SK-N-SH treated with all-trans-retinoic acid at 6 μM for 48 hours (cell line): ENCODE measurements at regions not wholly inside any gene's neighbourhood (a gene's known extent, or its start where the extent isn't known, plus 50 kb on each side); places are given as distances from the start of the nearest gene placed in this dataset.

Experiments used
- ATAC-seq: fragments of 200-7000 bp; cut with Tn5 transposase; 3 replicates; pipeline ENCODE4 v1.9.1; 2020; ENCODE audit warnings: mild to moderate bottlenecking, moderate library complexity
- ARNTL ChIP-seq: fragments of 450-650 bp; formaldehyde crosslinking; IDR thresholded peaks from 2 replicates; pipeline ENCODE4 v1.5.0; 2020; ENCODE audit warnings: low read depth, mild to moderate bottlenecking, moderate library complexity, borderline replicate concordance
- BACH2 ChIP-seq: fragments of 250-450 bp; sonication (Bioruptor Pico); IDR thresholded peaks from 2 replicates; pipeline ENCODE4 v1.9.0; 2021; ENCODE audit warnings: mild to moderate bottlenecking, borderline replicate concordance
- CREB5 ChIP-seq: fragments of 250-450 bp; sonication (Bioruptor Pico); IDR thresholded peaks from 2 replicates; pipeline ENCODE4 v1.5.1; 2020; ENCODE audit warnings: low read depth, mild to moderate bottlenecking, moderate library complexity
- CSDC2 ChIP-seq: fragments of 250-450 bp; sonication (Bioruptor Pico); IDR thresholded peaks from 2 replicates; pipeline ENCODE4 v1.5.0; 2020; ENCODE audit warnings: mild to moderate bottlenecking, moderate library complexity
- CSRNP3 ChIP-seq: fragments of 250-450 bp; sonication (Bioruptor Pico); IDR thresholded peaks from 2 replicates; pipeline ENCODE4 v1.5.1; 2021; ENCODE audit warnings: mild to moderate bottlenecking, moderate library complexity
- ESRRG ChIP-seq: fragments of 250-450 bp; sonication (Bioruptor Pico); IDR thresholded peaks from 2 replicates; pipeline ENCODE4 v1.6.1; 2021; ENCODE audit warnings: mild to moderate bottlenecking
- GLIS3 ChIP-seq: fragments of 250-450 bp; sonication (Bioruptor Pico); IDR thresholded peaks from 2 replicates; pipeline ENCODE4 v1.5.0; 2020; ENCODE audit warnings: mild to moderate bottlenecking, moderate library complexity
- ISL1 ChIP-seq: fragments of 250-450 bp; sonication (Bioruptor Pico); IDR thresholded peaks from 2 replicates; pipeline ENCODE4 v2.1.2; 2022; ENCODE audit warnings: mild to moderate bottlenecking, moderate library complexity
- OSR1 ChIP-seq: fragments of 250-450 bp; sonication (Bioruptor Pico); IDR thresholded peaks from 2 replicates; pipeline ENCODE4 v1.8.0; 2022; ENCODE audit warnings: moderate library complexity, mild to moderate bottlenecking, inconsistent platforms
- POU6F1 ChIP-seq: fragments of 250-450 bp; sonication (Bioruptor Pico); IDR thresholded peaks from 2 replicates; pipeline ENCODE4 v1.8.0; 2021; ENCODE audit warnings: low read depth, mild to moderate bottlenecking, moderate library complexity, borderline replicate concordance
- PPARA ChIP-seq: fragments of 250-450 bp; sonication (Bioruptor Pico); IDR thresholded peaks from 2 replicates; pipeline ENCODE4 v1.5.0; 2020; ENCODE audit warnings: mild to moderate bottlenecking, borderline replicate concordance
- RARB ChIP-seq: fragments of 250-450 bp; sonication (Bioruptor Pico); IDR thresholded peaks from 2 replicates; pipeline ENCODE4 v1.8.0; 2021; ENCODE audit warnings: mild to moderate bottlenecking, moderate library complexity
- TCF4 ChIP-seq: fragments of 250-450 bp; sonication (Bioruptor Pico); IDR thresholded peaks from 2 replicates; pipeline ENCODE4 v1.8.0; 2021; ENCODE audit warnings: mild to moderate bottlenecking, moderate library complexity, borderline replicate concordance
- TSHZ2 ChIP-seq: fragments of 250-450 bp; sonication (Bioruptor Pico); IDR thresholded peaks from 2 replicates; pipeline ENCODE4 v1.5.0; 2020; ENCODE audit warnings: mild to moderate bottlenecking, moderate library complexity
- ZC3H10 ChIP-seq: fragments of 250-450 bp; sonication (Bioruptor Pico); IDR thresholded peaks from 2 replicates; pipeline ENCODE4 v1.5.1; 2021; ENCODE audit warnings: mild to moderate bottlenecking, moderate library complexity
- ZFP3 ChIP-seq: fragments of 250-450 bp; sonication (Bioruptor Pico); IDR thresholded peaks from 2 replicates; pipeline ENCODE4 v1.5.0; 2020; ENCODE audit warnings: mild to moderate bottlenecking, moderate library complexity
- ZNF565 ChIP-seq: fragments of 450-650 bp; formaldehyde crosslinking; conservative IDR thresholded peaks from 2 replicates; pipeline ENCODE4 v1.5.0; 2020; ENCODE audit warnings: low read depth, mild to moderate bottlenecking, moderate library complexity
- ZNF70 ChIP-seq: fragments of 450-650 bp; formaldehyde crosslinking; IDR thresholded peaks from 2 replicates; pipeline ENCODE4 v1.5.0; 2020; ENCODE audit warnings: mild to moderate bottlenecking, moderate library complexity
- ZNF8 ChIP-seq: fragments of 450-650 bp; formaldehyde crosslinking; IDR thresholded peaks from 2 replicates; pipeline ENCODE4 v1.5.0; 2020; ENCODE audit warnings: mild to moderate bottlenecking, moderate library complexity
- TF ChIP-seq, protein P1 (sequence below): fragments of 250-450 bp; sonication (Bioruptor Pico); IDR thresholded peaks from 2 replicates; pipeline ENCODE4 v1.8.0; 2020; ENCODE audit warnings: mild to moderate bottlenecking, moderate library complexity, borderline replicate concordance

GRCh38 chr3:193827040-193827669, 234.1 kb downstream of the OPA1 start:
- TF ChIP-seq CSDC2 (CRISPR knock-in tag) (no peak), TCF4 (CRISPR knock-in tag) (no peak), ZNF70 (CRISPR knock-in tag) (no peak), ZC3H10 (CRISPR knock-in tag) (no peak), ISL1 (no peak), TSHZ2 (CRISPR knock-in tag) (no peak), ZNF565 (no peak), ZFP3 (CRISPR knock-in tag) (no peak), RARB (CRISPR knock-in tag) (no peak), ESRRG (CRISPR knock-in tag) (no peak)
- TF ChIP-seq, protein P1, sequence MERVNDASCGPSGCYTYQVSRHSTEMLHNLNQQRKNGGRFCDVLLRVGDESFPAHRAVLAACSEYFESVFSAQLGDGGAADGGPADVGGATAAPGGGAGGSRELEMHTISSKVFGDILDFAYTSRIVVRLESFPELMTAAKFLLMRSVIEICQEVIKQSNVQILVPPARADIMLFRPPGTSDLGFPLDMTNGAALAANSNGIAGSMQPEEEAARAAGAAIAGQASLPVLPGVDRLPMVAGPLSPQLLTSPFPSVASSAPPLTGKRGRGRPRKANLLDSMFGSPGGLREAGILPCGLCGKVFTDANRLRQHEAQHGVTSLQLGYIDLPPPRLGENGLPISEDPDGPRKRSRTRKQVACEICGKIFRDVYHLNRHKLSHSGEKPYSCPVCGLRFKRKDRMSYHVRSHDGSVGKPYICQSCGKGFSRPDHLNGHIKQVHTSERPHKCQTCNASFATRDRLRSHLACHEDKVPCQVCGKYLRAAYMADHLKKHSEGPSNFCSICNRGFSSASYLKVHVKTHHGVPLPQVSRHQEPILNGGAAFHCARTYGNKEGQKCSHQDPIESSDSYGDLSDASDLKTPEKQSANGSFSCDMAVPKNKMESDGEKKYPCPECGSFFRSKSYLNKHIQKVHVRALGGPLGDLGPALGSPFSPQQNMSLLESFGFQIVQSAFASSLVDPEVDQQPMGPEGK, result no peak
- TF ChIP-seq, all 23 proteins: peak for 0
- ATAC-seq, result no peak

DNA sequence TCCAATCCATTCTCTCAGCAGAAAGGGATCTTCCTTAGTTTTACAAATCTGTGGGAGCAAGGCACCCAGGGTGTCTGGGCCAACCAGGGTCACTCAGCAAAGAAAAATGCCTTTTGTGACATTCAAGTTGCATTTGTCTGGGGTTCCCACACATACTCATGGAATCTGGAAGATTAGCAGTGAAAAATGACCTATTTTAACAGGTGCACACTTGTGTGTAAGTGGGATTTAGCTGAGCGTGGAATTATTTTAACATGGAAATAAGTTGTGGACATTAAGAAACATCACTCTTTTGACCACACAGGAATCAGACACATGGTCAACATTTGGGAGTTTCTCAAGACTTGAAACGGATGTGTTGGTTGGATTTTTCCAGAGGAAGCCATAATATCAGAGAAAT, 234.9 kb downstream of the OPA1 start:
- no peak for ATAC-seq
- no peak for TF ChIP-seq TCF4 (CRISPR knock-in tag)
- TF ChIP-seq ZNF565, result no peak
- TF ChIP-seq CSRNP3, result no peak
- TF ChIP-seq ARNTL (CRISPR knock-in tag), result no peak
- TF ChIP-seq GLIS3 (CRISPR knock-in tag), result no peak
- no peak for TF ChIP-seq RARB (CRISPR knock-in tag)
- TF ChIP-seq ESRRG (CRISPR knock-in tag), result no peak
- TF ChIP-seq CSDC2 (CRISPR knock-in tag), result no peak
- no peak for TF ChIP-seq POU6F1 (CRISPR knock-in tag)
- no peak for TF ChIP-seq PPARA (CRISPR knock-in tag)
- no peak for TF ChIP-seq ZNF70 (CRISPR knock-in tag)
- TF ChIP-seq TSHZ2 (CRISPR knock-in tag), result no peak
- no peak for TF ChIP-seq OSR1
- no peak for TF ChIP-seq ISL1
- TF ChIP-seq, protein P1, result no peak
- TF ChIP-seq ZNF8 (CRISPR knock-in tag), result no peak
- TF ChIP-seq CREB5 (CRISPR knock-in tag), result no peak
- no peak for TF ChIP-seq BACH2 (CRISPR knock-in tag)
